GM12891 (cell line): ENCODE measurements at regions not wholly inside any gene's neighbourhood (a gene's known extent, or its start where the extent isn't known, plus 50 kb on each side); places are given as distances from the start of the nearest gene placed in this dataset.

Experiments used
- POLR2A ChIP-seq: IDR thresholded peaks from 2 replicates; pipeline ENCODE4 v1.6.1; 2011; ENCODE audit warnings: low read depth, low read length, control low read depth
- POLR2AphosphoS5 ChIP-seq: IDR thresholded peaks from 2 replicates; pipeline ENCODE4 v1.6.1; 2011; ENCODE audit warnings: low read depth, low read length, control low read depth
- POU2F2 ChIP-seq: IDR thresholded peaks from 2 replicates; pipeline ENCODE4 v1.6.1; 2011; ENCODE audit warnings: low read depth, mild to moderate bottlenecking, control low read depth, low read length, moderate library complexity
- SPI1 ChIP-seq: IDR thresholded peaks from 2 replicates; pipeline ENCODE4 v1.6.1; 2011; ENCODE audit warnings: low read depth, low read length, control low read depth
- TAF1 ChIP-seq: IDR thresholded peaks from 2 replicates; pipeline ENCODE4 v1.6.1; 2011; ENCODE audit warnings: low read depth, low read length, control low read depth

- TF ChIP-seq POLR2AphosphoS5, result no peak
- TF ChIP-seq POLR2A, result no peak
- TF ChIP-seq TAF1, result no peak
- no peak for TF ChIP-seq SPI1
- TF ChIP-seq POU2F2, result no peak
These were observed 800.4 kb upstream of the AGA start for GRCh38 chr4:178242655-178243054.
